Keratinocyte (primary cell): ENCODE measurements at regions not wholly inside any gene's neighbourhood (a gene's known extent, or its start where the extent isn't known, plus 50 kb on each side); places are given as distances from the start of the nearest gene placed in this dataset.

ENCODE experiments used
- DNase-seq: peaks from one replicate; pipeline ENCODE4 v3.0.0-alpha.2; 2011; ENCODE audit warnings: low read depth, missing footprints, low spot score
- FAIRE-seq: peaks from 2 replicates; lab custom pipeline; 2011; peaks lifted over from hg19 to GRCh38; lab: Jason Lieb, UNC
- H2AFZ ChIP-seq: 2 replicates; pipeline ENCODE4 v1.6.0; 2012; ENCODE audit warnings: low read length, control low read depth, inconsistent platforms; ENCODE audit not compliant: control insufficient read depth
- H3K27ac ChIP-seq: 2 replicates; pipeline ENCODE4 v1.5.1; 2011; ENCODE audit warnings: low read length; ENCODE audit not compliant: control insufficient read depth, insufficient read depth
- H3K27me3 ChIP-seq: 3 replicates; pipeline ENCODE4 v1.6.0; 2011; ENCODE audit warnings: low read length; ENCODE audit not compliant: control insufficient read depth, insufficient read depth; ENCODE audit errors: extremely low read depth
- H3K36me3 ChIP-seq, 2 experiments: 2 replicates in 1 of 2; 3 replicates in 1 of 2; pipeline ENCODE4 v1.5.1; 2011; ENCODE audit warnings: low read length in 2 of 2, mild to moderate bottlenecking in 1 of 2; ENCODE audit not compliant: control insufficient read depth in 2 of 2, insufficient read depth in 2 of 2; ENCODE audit errors: extremely low read depth in 1 of 2
- H3K4me1 ChIP-seq: 3 replicates; pipeline ENCODE4 v1.5.1; 2011; ENCODE audit warnings: low read length; ENCODE audit not compliant: control insufficient read depth, insufficient read depth; ENCODE audit errors: extremely low read depth
- H3K4me2 ChIP-seq: 3 replicates; pipeline ENCODE4 v1.6.0; 2011; ENCODE audit warnings: low read depth, low read length; ENCODE audit not compliant: control insufficient read depth, insufficient read depth; ENCODE audit errors: extremely low read depth
- H3K4me3 ChIP-seq, 3 experiments: fragments of 200-600 bp in 1 of 3; sonication (generic) in 1 of 3; 2 replicates in 2 of 3; 3 replicates in 1 of 3; pipeline ENCODE4 v1.5.1; 2011 to 2016; ENCODE audit warnings: low read length in 3 of 3, mild to moderate bottlenecking in 3 of 3, control low read depth in 2 of 3, inconsistent platforms in 1 of 3, low read depth in 1 of 3, mixed read lengths in 1 of 3, mixed run types in 1 of 3, moderate library complexity in 1 of 3; ENCODE audit not compliant: control insufficient read depth in 2 of 3, insufficient read depth in 2 of 3; ENCODE audit errors: extremely low read depth in 1 of 3
- H3K79me2 ChIP-seq: 2 replicates; pipeline ENCODE4 v1.6.0; 2012; ENCODE audit warnings: low read length; ENCODE audit not compliant: control insufficient read depth, insufficient read depth
- H3K9ac ChIP-seq: 3 replicates; pipeline ENCODE4 v1.6.0; 2011; ENCODE audit warnings: low read length; ENCODE audit not compliant: control insufficient read depth, insufficient read depth; ENCODE audit errors: extremely low read depth
- H3K9me1 ChIP-seq: 3 replicates; pipeline ENCODE4 v1.6.0; 2011; ENCODE audit warnings: low read length; ENCODE audit not compliant: control insufficient read depth, insufficient read depth; ENCODE audit errors: extremely low read depth
- H3K9me3 ChIP-seq: 2 replicates; pipeline ENCODE4 v1.5.1; 2012; ENCODE audit warnings: low read depth, low read length; ENCODE audit not compliant: control insufficient read depth
- H4K20me1 ChIP-seq: 3 replicates; pipeline ENCODE4 v1.6.0; 2011; ENCODE audit warnings: low read length; ENCODE audit not compliant: control insufficient read depth, insufficient read depth; ENCODE audit errors: extremely low read depth
- EZH2 ChIP-seq: IDR thresholded peaks from one replicate; pipeline ENCODE4 v1.6.1; 2012; ENCODE audit warnings: inconsistent platforms, mild to moderate bottlenecking, low read length, moderate library complexity
- dilution Hi-C: fragments of 300-500 bp; cut with MboI; formaldehyde crosslinking; loops from one replicate; pipeline ENCODE4 v1.7.0; 2020; ENCODE audit warnings: low sequenced_read_pairs; ENCODE audit not compliant: extremely low pct_ligation_motif_present
- TF ChIP-seq, protein P1 (sequence below), 3 experiments: IDR thresholded peaks in 1 of 3; conservative IDR thresholded peaks in 1 of 3; optimal IDR thresholded peaks in 1 of 3; 2 replicates in 2 of 3; 3 replicates in 1 of 3; pipeline versions ENCODE3 to v1.5.1; 2011; ENCODE audit warnings: low read length in 3 of 3, mild to moderate bottlenecking in 3 of 3, moderate library complexity in 2 of 3, control low read depth in 1 of 3, inconsistent platforms in 1 of 3; ENCODE audit not compliant: insufficient read depth in 2 of 3; ENCODE audit errors: extremely low read depth in 1 of 3

DNA sequence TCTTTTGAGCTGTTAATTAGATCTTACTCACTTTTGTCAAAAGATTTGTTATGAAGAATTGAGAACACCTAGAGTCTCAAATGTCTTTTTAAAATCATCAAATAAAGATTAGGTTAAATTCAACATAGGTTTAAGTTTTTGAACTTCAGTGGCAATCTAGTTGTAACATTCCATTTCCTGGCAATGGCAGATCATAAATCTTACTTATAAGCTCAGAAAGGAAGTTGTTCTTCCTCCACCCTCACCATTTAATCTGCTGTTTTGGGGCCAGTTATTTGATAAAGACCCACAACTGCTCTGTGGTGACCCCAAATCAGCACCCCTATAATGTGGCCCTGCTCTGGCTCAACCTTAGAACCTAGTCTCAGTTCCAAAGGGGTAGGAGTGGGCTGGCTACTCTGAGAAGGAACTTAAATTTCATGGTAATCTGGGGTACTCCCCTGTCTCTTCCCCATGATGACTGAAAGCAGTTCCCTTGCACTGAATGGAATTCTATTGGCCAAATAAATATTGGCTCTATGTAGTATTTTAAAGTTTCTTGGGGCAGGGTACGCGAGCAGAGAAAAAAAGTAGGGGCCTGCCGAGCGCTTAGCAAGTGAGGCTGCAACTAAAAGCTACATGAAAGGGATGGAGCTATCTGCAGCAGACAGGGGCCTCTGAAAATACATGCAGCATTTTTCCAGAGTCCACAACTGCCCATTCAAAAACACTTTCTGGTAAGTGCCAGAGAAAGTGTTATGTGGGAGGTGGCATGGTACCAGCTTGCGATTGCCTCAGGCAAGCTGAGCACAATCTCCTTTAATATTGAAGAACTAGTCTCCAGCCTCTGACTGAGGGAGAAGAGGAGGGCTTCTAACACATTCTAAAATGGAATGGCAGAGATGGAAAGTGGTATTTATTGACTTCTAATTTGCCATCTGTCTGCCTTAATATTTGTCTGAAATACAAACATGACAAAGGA lies 103.6 kb upstream of the RASGRP1 start:
- TF ChIP-seq, protein P1, sequence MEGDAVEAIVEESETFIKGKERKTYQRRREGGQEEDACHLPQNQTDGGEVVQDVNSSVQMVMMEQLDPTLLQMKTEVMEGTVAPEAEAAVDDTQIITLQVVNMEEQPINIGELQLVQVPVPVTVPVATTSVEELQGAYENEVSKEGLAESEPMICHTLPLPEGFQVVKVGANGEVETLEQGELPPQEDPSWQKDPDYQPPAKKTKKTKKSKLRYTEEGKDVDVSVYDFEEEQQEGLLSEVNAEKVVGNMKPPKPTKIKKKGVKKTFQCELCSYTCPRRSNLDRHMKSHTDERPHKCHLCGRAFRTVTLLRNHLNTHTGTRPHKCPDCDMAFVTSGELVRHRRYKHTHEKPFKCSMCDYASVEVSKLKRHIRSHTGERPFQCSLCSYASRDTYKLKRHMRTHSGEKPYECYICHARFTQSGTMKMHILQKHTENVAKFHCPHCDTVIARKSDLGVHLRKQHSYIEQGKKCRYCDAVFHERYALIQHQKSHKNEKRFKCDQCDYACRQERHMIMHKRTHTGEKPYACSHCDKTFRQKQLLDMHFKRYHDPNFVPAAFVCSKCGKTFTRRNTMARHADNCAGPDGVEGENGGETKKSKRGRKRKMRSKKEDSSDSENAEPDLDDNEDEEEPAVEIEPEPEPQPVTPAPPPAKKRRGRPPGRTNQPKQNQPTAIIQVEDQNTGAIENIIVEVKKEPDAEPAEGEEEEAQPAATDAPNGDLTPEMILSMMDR (optimal IDR thresholded peaks at IDR 0.05 in 1 of 3, IDR thresholded peaks at IDR 0.05 in 1 of 3, conservative IDR thresholded peaks at IDR 0.05 in 1 of 3; ENCODE audit: extremely low read depth in 1 of 3, insufficient read depth in 2 of 3, low read length in 3 of 3): no peak
- no peak for TF ChIP-seq EZH2
- H3K4me1 ChIP-seq: no peaks in the 10 kb centered on the region
- no peak overlapping the region for H3K4me3 ChIP-seq
- no peaks in the 10 kb centered on the region for H3K79me2 ChIP-seq
- no peak overlapping the region for H3K9ac ChIP-seq
- no peaks in the 10 kb centered on the region for H4K20me1 ChIP-seq
- no peak overlapping the region for H2AFZ ChIP-seq
- H3K27me3 ChIP-seq: peaks cover 2% of the 10 kb centered on the region
- no peaks in the 10 kb centered on the region for H3K36me3 ChIP-seq
- FAIRE-seq (no peak), DNase-seq (no peak)
- H3K4me2 ChIP-seq: no peak overlapping the region
- H3K27ac ChIP-seq: no peak overlapping the region
- no peaks in the 10 kb centered on the region for H3K9me3 ChIP-seq
- dilution Hi-C loops: no loop called here
- no peaks in the 10 kb centered on the region for H3K9me1 ChIP-seq

DNA sequence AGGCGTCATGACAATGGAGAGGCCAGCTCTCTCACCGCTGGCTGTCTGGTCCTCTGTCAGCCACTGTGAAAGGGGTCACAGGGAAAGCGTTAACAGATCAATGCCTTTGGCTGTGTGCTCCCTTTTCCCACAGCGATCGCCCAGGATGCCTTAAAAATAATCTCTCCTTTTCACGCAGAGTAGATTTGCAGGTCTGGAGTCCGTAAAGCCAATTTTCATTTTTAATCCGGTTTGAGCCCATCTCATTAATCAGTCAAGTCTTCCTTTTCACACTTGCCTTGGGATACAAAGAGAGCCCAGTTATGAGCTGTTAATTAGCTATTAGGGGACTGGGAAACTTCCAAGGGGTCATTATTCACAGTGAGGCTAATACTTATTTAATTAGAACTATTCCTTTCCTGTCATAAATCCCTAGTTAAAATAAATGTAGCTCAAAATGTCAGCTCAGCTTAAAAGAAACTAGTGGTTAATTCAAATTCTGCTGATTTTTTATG lies 104.3 kb upstream of the RASGRP1 start:
- no peak overlapping the region for H2AFZ ChIP-seq
- dilution Hi-C loops: no loop called here
- no peaks in the 10 kb centered on the region for H4K20me1 ChIP-seq
- FAIRE-seq: no peak
- no peaks in the 10 kb centered on the region for H3K4me1 ChIP-seq
- DNase-seq: no peak
- H3K9me1 ChIP-seq: no peaks in the 10 kb centered on the region
- no peak overlapping the region for H3K4me3 ChIP-seq
- H3K9ac ChIP-seq: no peak overlapping the region
- TF ChIP-seq EZH2: no peak
- TF ChIP-seq, protein P1 (optimal IDR thresholded peaks at IDR 0.05 in 1 of 3, IDR thresholded peaks at IDR 0.05 in 1 of 3, conservative IDR thresholded peaks at IDR 0.05 in 1 of 3; ENCODE audit: extremely low read depth in 1 of 3, insufficient read depth in 2 of 3, low read length in 3 of 3): no peak
- H3K36me3 ChIP-seq: no peaks in the 10 kb centered on the region
- H3K79me2 ChIP-seq: no peaks in the 10 kb centered on the region
- no peak overlapping the region for H3K4me2 ChIP-seq
- H3K27ac ChIP-seq: no peak overlapping the region
- no peaks in the 10 kb centered on the region for H3K9me3 ChIP-seq
- H3K27me3 ChIP-seq: peaks cover 2% of the 10 kb centered on the region
